ENCODE measurements at regions not wholly inside any gene's neighbourhood (a gene's known extent, or its start where the extent isn't known, plus 50 kb on each side); places are given as distances from the start of the nearest gene placed in this dataset.

DNA sequence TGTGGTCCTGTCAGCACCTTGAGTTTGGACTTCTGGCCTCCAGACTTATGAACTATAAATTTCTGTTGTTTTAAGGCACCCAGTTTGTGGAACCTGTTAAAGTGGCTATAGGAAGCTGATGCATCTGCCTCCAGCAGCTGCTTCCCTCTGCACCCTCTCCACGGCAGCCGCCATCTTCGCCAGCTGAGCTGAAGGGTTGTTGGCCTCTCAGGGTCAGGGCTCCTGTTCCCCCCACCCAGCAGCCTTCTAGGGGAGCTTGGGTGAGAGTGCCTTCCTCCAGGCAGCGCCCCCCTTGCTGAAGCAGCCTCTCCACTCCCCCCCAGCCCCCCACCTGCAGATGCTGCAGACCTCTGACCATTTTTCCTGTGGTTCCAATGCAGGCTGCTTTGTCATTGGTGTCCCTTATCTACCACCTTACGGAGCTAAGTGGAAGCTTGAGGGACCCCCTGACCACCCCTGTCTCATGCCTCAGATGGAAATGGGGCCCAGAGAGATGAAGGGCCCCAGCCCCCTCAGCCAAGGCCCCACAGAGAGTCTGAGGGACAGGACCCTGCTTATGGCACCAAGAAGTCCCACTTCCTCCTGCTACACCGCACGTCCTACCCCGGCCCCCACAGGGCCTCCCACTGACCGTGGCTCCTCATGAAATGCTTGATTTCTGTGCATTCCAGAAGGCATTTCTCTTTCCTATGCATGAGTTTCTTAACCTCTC, 61.4 kb upstream of the TLE3 start:
- DNase-seq (ENCODE audit: low spot score) = no peak
- Histone ChIP-seq H4K20me1 (ENCODE audit: insufficient read depth, poor library complexity, severe bottlenecking) (no peaks in the 10 kb centered on the region), H3K36me3 (replicated peaks; ENCODE audit: insufficient read depth, low read depth) (no peaks in the 10 kb centered on the region), H3K4me3 (no peak overlapping the region), H2AFZ (no peak overlapping the region), H3K27me3 (peaks cover 3% of the 10 kb centered on the region), H3K4me2 (no peak overlapping the region), H3K27ac (no peak overlapping the region), H3K9me3 (ENCODE audit: low read depth) (no peaks in the 10 kb centered on the region), H3K79me2 (no peaks in the 10 kb centered on the region), H3K9me2 (replicated peaks; ENCODE audit: insufficient read depth) (no peaks in the 10 kb centered on the region), H3K4me1 (ENCODE audit: insufficient read depth) (peaks cover 31% of the 10 kb centered on the region)
- no peak for TF ChIP-seq EZH2phosphoT487 (IDR thresholded peaks at IDR 0.05; ENCODE audit: low read depth, severe bottlenecking, unreplicated experiment)
- TF ChIP-seq EZH2 (IDR thresholded peaks at IDR 0.05; ENCODE audit: borderline replicate concordance) = no peak
- TF ChIP-seq, protein P1, sequence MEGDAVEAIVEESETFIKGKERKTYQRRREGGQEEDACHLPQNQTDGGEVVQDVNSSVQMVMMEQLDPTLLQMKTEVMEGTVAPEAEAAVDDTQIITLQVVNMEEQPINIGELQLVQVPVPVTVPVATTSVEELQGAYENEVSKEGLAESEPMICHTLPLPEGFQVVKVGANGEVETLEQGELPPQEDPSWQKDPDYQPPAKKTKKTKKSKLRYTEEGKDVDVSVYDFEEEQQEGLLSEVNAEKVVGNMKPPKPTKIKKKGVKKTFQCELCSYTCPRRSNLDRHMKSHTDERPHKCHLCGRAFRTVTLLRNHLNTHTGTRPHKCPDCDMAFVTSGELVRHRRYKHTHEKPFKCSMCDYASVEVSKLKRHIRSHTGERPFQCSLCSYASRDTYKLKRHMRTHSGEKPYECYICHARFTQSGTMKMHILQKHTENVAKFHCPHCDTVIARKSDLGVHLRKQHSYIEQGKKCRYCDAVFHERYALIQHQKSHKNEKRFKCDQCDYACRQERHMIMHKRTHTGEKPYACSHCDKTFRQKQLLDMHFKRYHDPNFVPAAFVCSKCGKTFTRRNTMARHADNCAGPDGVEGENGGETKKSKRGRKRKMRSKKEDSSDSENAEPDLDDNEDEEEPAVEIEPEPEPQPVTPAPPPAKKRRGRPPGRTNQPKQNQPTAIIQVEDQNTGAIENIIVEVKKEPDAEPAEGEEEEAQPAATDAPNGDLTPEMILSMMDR (IDR thresholded peaks at IDR 0.05; ENCODE audit: poor library complexity) = no peak
- WGBS (ENCODE audit: low lambda C conversion rate, missing lambda C conversion rate) = 77% methylated on average over 8 of the region's 9 CpGs

- TF ChIP-seq EZH2 (IDR thresholded peaks at IDR 0.05; ENCODE audit: borderline replicate concordance) = no peak
- TF ChIP-seq EZH2phosphoT487 (IDR thresholded peaks at IDR 0.05; ENCODE audit: low read depth, severe bottlenecking, unreplicated experiment) = no peak
- TF ChIP-seq, protein P1 (IDR thresholded peaks at IDR 0.05; ENCODE audit: poor library complexity) = no peak
- no peak for DNase-seq (ENCODE audit: low spot score)
Observed at GRCh38 chr15:70158309-70159000, 60.7 kb upstream of the TLE3 start.

DNA sequence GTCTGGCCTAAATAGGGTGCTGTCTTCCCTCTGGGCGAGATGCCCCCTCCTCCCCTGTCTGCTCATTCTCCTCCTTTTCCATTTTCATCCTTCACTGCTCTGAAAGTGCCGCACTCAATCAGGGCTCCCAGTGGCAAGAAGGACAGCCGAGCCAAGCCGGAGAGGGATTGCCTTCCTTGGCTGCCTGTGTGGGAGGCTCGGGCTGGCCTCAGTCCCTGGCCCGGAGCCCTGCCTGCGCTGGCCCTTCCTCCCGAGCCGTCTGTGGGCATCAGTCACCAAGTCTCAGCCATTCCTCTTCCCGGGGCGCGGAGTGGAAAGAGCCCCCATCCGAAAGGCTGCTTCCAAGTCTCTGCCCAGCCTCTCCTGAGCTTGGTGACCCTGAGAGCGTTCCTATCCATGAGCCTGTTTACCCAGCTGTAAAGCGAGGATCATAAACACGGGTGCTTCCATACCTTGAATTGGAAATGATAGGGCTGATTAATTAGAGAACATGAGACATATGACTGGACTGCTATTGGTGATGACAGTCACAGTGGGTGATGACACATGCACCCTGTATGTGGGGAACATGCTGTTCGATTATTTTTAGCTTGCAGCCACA, 59.1 kb upstream of the TLE3 start:
- H3K9me2 ChIP-seq (replicated peaks; ENCODE audit: insufficient read depth) = no peaks in the 10 kb centered on the region
- no peak overlapping the region for H3K4me2 ChIP-seq
- H4K20me1 ChIP-seq (ENCODE audit: insufficient read depth, poor library complexity, severe bottlenecking) = no peaks in the 10 kb centered on the region
- H3K27ac ChIP-seq = no peak overlapping the region
- H3K79me2 ChIP-seq = no peaks in the 10 kb centered on the region
- H3K27me3 ChIP-seq = peaks cover 3% of the 10 kb centered on the region
- no peaks in the 10 kb centered on the region for H3K36me3 ChIP-seq (replicated peaks; ENCODE audit: insufficient read depth, low read depth)
- H3K4me1 ChIP-seq (ENCODE audit: insufficient read depth) = peaks cover 41% of the 10 kb centered on the region
- H3K4me3 ChIP-seq = no peak overlapping the region
- no peak for DNase-seq (ENCODE audit: low spot score)
- 79% methylated on average over 17 of the region's 17 CpGs for WGBS (ENCODE audit: low lambda C conversion rate, missing lambda C conversion rate)
- no peak for TF ChIP-seq EZH2 (IDR thresholded peaks at IDR 0.05; ENCODE audit: borderline replicate concordance)
- no peak for TF ChIP-seq EZH2phosphoT487 (IDR thresholded peaks at IDR 0.05; ENCODE audit: low read depth, severe bottlenecking, unreplicated experiment)
- TF ChIP-seq, protein P1 (IDR thresholded peaks at IDR 0.05; ENCODE audit: poor library complexity) = no peak
- no peak overlapping the region for H2AFZ ChIP-seq
- no peaks in the 10 kb centered on the region for H3K9me3 ChIP-seq (ENCODE audit: low read depth)

More at GRCh38 chr15:70158309-70159000, 60.7 kb upstream of the TLE3 start:
- Histone ChIP-seq H4K20me1 (ENCODE audit: insufficient read depth, poor library complexity, severe bottlenecking) (no peaks in the 10 kb centered on the region), H3K27me3 (peaks cover 3% of the 10 kb centered on the region), H3K9me3 (ENCODE audit: low read depth) (no peaks in the 10 kb centered on the region), H3K79me2 (no peaks in the 10 kb centered on the region), H3K9me2 (replicated peaks; ENCODE audit: insufficient read depth) (no peaks in the 10 kb centered on the region), H3K36me3 (replicated peaks; ENCODE audit: insufficient read depth, low read depth) (no peaks in the 10 kb centered on the region), H3K27ac (no peak overlapping the region), H3K4me3 (no peak overlapping the region), H3K4me2 (no peak overlapping the region), H3K4me1 (ENCODE audit: insufficient read depth) (peaks cover 38% of the 10 kb centered on the region), H2AFZ (no peak overlapping the region)
- 87% methylated on average over 9 of the region's 9 CpGs for WGBS (ENCODE audit: low lambda C conversion rate, missing lambda C conversion rate)

Data from hepatocyte (in vitro differentiated cells).